ENCODE measurements at regions not wholly inside any gene's neighbourhood (a gene's known extent, or its start where the extent isn't known, plus 50 kb on each side); places are given as distances from the start of the nearest gene placed in this dataset.
"Not testable (repeated sequence)": the region's sequence is repeated elsewhere in the genome, so short reads cannot be mapped to it uniquely, and the experiment has no call there.

DNA sequence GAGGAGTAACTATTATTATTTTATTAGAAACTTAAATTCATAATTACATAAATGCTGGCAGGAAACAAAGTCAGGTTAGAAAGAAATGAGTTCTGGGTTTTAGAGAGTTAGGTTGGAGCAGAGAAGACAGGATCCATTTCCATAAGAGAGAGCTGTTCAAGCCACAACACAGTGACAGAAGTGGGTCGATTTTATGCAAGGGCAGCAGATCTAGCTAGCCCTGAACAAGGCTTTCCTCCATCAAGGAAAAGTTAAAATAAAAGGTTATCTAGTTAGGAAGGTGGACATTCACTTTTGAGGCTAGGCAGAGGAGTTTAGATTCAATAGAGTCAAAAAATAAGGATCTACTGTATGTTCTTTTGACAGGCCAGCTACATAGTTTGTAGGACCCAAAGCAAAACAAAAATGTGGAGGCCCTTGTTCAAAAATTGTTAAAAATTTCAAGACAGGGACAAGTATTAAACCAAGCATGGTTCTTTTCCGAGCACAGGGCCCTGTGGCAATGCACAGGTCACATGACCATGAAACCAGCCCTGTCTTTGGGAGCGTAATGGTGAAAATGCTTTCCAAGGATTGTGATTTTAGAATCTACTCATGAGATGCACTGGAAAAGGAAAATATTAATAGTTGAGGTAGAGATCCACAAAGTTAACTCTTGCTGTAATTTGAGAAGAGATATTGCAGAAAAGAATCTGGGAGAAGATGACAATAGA lies 91.2 kb upstream of the CREB1 start:
- no peak for DNase-seq (ENCODE audit: low read depth in 2 of 3, low spot score in 2 of 3)

DNA sequence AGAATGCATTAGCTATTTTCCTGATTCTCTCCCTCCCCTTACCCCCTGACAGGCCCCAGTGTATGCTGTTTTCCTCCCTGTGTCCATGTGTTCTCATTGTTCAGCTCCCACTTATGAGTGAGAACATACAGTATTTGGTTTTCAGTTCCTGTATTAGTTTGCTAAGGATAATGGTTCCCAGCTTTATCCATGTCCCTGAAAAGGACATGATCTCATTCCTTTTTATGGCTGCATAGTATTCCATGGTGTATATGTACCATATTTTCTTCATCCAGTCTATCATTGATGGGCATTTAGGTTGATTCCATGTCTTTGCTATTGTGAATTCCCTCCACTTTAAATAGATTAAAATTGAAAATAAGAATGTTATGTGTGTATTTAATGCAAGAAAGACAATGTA lies 89.9 kb upstream of the CREB1 start:
- DNase-seq (ENCODE audit: low read depth in 2 of 3, low spot score in 2 of 3), result not testable (repeated sequence)

GRCh38 chr2:207444756-207445155 lies 85.0 kb upstream of the CREB1 start:
- DNase-seq (ENCODE audit: low read depth in 2 of 3, low spot score in 2 of 3), result no peak

DNA sequence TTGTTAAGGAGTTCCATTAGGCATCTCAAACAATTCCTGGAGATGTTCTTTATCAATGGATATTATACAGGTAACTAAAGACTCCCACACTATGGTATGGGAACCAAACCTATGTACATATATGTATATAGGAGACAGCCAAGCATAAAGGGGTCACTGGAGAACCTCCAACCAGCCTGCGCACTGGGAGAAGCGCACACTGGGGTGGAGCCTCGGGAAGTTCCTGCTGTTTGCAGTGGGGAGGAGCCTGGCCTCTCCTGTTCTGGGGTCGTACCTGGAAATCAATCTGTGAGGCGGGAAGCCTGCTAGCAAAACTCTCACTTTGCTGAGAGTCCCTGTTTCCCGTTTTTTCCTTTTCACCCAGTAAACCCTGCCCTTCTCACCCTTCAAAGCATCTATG lies 83.1 kb upstream of the CREB1 start:
- DNase-seq (ENCODE audit: low read depth in 2 of 3, low spot score in 2 of 3), result no peak

DNA sequence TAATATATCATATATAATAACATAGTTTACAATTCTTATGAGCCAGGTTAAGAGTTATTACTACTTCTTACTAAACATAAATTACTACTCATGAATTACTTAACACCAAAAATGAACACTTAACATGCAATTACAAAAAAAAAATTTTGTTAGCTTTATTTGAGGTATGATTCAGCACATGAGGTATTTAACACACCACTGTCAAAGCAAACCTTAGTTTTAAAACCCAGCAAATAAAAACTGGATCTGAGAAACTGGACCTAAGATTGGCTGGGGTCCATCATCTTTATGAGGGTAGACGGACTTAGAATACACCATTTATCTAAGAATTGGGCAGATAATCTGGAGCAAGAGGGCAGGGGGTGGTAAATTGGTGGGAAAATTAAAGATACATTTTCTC lies 81.8 kb upstream of the CREB1 start:
- no peak for DNase-seq (ENCODE audit: low read depth in 2 of 3, low spot score in 2 of 3)

DNA sequence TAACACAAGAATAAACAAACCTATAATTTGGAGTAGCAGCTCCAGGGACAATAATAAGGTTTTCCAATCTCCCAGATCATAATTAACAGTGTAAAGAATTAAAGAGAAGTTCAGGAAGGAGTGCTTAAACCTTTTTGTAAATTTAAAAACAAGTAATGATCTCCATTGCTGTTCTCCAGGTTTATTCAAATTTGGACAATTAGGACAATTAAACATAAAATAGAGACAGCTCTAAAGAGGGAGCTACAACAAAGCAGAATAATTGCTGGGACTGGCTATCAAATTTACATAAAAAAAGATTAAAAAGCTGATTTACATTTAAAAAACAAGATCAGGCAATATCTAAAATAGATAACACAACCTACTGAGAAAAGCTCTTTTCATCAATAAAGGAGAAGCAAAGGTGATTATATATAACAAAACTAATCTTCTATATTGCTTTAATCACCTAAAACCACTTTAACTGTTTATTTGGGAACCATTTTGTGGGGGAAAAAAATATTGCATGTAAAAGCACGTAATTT lies 80.1 kb upstream of the CREB1 start:
- no peak for DNase-seq (ENCODE audit: low read depth in 2 of 3, low spot score in 2 of 3)

- DNase-seq (ENCODE audit: low read depth in 2 of 3, low spot score in 2 of 3), result no peak
Measured at GRCh38 chr2:207450186-207450585, 79.6 kb upstream of the CREB1 start.

DNA sequence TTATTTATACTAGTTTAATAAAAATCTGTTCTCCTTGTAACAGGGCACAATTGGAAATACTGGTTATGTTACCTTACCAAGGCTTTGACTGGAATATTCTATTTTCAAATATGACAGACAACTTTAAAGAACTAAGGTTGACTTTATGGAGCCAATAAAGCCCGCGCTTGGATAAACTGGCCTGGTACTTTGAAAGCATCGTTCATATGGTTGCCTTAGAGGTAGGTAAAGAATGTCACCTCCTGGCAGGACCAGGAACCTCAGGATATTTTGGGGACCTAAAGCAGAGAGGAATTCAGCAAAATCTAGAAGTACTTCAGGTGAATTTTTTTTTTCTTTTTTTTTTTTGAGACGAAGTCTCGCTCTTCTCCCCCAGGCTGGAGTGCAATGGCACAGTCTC lies 71.2 kb upstream of the CREB1 start:
- no peak for DNase-seq (ENCODE audit: low read depth in 2 of 3, low spot score in 2 of 3)

- DNase-seq (ENCODE audit: low read depth in 2 of 3, low spot score in 2 of 3), result no peak
Measured at GRCh38 chr2:207459990-207460757, 69.6 kb upstream of the CREB1 start.

DNA sequence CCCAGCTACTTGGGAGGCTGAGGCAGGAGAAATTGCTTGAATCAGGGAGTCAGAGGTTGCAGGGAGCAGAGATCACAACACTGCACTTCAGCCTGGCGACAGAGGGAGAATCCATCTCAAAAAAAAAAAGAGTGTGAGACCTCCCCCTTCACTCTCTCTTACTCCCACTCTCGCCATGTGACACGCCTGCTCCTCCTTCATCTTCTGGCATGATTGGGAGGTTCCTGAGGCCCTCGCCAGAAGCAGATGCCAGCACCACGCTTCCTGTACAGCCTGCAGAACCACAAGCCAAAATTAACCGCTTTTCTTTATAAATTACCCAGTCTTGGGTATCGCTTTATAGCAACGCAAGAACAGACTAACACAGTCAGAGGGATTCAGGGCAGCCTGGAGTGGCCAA lies 66.3 kb upstream of the CREB1 start:
- no peak for DNase-seq (ENCODE audit: low read depth in 2 of 3, low spot score in 2 of 3)

DNA sequence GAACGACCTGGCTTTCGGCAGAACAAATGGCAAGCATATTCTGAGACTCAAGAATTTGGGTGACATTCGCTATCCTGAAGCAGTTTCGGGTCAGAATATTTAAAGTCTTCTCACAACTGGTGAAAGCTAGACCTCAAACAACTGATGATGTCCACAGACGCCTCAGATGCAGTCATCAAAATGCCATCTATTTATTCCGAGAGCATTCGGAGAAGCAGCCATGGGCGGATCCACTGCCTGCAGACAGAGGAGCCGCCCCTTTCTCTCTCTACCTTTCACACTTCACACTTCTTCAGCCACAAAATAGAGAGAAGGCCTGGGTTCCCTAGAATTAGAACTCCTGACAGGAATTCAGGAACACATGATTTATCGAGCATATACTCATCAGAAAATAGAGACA lies 65.8 kb upstream of the CREB1 start:
- DNase-seq (ENCODE audit: low read depth in 2 of 3, low spot score in 2 of 3), result no peak

DNA sequence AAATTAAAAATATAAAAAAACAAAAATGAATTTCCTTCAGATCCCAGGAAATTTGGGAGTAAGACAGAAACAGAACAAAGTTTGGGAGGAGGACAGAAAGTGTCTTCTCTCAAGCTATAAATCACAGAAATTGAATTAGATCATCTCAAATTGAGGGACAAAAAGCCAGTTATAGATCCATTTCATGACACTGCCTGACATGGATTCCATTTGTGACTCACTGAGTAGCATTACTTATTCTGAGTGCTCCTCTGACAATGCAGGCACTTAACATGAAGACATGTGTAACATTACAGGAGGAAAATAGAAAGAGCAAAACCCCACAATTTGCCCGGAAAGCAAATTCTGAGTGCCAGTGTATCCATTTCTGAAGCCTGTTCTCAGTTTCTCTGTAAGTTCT lies 63.9 kb upstream of the CREB1 start:
- DNase-seq (ENCODE audit: low read depth in 2 of 3, low spot score in 2 of 3), result no peak

GRCh38 chr2:207467716-207468347 lies 61.9 kb upstream of the CREB1 start:
- no peak for DNase-seq (ENCODE audit: low read depth in 2 of 3, low spot score in 2 of 3)

DNA sequence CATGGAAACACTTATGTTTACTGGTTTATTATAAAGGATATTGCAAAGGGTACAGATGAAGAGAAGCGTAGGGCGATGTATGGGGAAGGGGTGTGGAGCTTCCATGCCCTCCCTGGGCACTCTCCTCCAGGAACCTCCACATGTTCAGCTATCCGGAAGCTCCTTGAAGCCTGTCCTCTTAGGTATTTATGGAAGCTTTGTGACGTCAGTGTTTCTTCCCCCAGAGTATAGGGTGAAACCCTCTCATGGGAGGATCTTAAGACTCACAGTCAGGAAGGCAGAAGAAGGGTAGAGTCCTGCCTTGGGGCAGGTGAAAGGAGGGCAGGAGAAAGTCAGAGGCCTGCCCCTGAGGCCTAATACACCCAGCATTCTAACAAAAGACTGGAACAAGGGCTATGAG lies 61.3 kb upstream of the CREB1 start:
- no peak for DNase-seq (ENCODE audit: low read depth in 2 of 3, low spot score in 2 of 3)

- DNase-seq (ENCODE audit: low read depth in 2 of 3, low spot score in 2 of 3), result no peak
Measured at GRCh38 chr2:207469451-207469850, 60.3 kb upstream of the CREB1 start.

DNA sequence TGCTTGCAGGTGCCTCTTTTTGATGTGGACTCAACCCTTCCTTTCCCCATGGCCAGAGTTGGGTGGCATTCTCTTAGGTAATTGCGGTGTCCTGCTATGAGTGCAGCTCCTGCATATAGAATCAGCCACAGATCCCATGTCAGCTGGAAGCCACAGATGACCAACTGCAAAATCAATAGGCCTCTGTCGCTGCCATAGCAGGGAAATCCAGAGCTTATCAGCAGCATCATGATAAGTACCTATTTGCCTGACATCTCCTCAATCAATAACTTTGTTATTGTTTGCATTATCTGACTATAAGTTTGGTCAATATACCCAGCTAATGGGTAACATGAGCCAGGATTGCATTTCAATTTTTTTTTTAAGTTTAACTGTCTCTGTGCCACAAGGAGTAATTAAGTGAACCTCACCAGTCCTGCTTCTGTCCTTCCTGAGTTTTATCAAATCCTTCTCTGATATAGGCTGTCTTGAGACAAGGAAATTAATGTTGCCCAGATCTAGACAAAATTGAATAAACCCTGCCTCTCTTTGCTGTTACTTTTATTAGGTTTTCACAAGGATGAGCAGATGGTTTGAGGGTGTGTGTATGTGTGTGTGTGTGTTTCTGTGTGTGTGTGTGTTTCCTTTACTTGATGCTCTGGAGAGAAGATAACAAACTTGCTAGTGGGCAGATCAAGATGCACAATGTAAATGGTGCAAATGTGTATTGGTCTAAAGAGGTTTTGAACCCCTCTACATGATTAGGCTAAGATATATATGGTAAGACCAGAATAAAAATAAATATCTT lies 59.6 kb upstream of the CREB1 start:
- no peak for DNase-seq (ENCODE audit: low read depth in 2 of 3, low spot score in 2 of 3)

DNA sequence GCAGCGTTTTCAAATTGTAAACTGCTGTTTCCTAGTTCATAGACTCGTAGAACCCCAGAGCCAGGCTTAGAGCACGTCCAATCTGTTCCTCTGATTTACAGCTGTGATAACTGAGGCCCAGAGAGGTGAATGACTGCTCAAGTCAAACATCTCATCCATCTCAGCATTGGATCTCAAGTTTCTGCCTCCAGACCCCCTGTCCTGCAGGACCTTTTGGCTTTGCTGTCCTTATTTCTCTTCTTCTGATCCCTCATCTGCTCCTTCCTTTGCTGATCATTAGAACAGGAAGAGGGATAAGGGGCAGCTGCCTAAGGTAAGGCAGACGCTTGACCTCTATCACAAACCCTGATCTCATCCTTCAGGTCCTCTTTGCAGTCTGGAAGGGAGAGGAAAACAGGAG lies 58.5 kb upstream of the CREB1 start:
- DNase-seq (ENCODE audit: low read depth in 2 of 3, low spot score in 2 of 3), result no peak

- no peak for DNase-seq (ENCODE audit: low read depth in 2 of 3, low spot score in 2 of 3)
Measured at GRCh38 chr2:207472343-207473048, 57.3 kb upstream of the CREB1 start.

DNA sequence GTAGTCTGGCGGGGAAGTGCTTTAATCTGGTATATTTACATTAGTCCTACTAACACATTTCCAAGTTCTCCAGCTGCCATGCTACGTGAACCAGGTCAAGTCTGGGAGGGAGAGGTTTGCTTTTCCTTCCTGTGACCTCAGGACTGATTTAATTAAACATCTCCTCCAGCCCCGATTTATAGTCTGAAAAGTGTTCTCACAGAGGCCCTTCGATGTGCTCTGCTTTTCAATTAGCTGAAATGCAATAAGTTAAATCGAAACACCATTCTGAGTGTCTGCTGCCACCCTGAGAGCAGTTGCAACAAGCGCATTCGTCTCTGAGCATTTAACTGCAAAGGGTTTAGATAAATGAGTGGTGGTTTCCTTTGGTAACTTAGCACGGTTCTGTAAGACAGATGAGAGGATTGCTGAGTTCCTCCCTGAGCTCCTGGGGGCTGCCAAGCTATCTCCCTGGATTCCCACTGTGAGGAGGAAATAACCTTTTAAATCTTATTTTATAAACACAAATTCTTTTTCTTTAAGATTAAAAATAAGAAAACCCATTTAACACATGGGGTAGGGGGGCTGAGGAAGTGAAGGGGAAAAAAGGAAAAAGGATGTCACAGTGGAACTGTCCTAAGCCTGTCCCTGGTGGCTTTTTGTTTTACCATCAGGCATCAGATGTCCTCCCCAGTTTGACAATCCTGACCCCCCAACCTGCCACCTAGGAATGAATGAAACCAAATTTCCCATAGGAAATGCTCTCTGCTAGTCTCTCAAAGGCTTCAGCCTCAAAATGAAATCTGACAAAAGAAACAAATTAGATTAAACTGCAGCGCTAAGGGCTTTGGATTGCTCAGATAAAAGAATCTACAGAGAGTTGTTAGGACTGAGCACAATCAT lies 56.5 kb upstream of the CREB1 start:
- no peak for DNase-seq (ENCODE audit: low read depth in 2 of 3, low spot score in 2 of 3)

- DNase-seq (ENCODE audit: low read depth in 2 of 3, low spot score in 2 of 3), result no peak
Measured at GRCh38 chr2:207473931-207474235, 55.9 kb upstream of the CREB1 start.

All from activated CD8-positive, alpha-beta memory T cell treated with anti-CD3 and anti-CD28 coated beads for 48 hours (primary cell).